ENCODE measurements at regions not wholly inside any gene's neighbourhood (a gene's known extent, or its start where the extent isn't known, plus 50 kb on each side); places are given as distances from the start of the nearest gene placed in this dataset.

DNA sequence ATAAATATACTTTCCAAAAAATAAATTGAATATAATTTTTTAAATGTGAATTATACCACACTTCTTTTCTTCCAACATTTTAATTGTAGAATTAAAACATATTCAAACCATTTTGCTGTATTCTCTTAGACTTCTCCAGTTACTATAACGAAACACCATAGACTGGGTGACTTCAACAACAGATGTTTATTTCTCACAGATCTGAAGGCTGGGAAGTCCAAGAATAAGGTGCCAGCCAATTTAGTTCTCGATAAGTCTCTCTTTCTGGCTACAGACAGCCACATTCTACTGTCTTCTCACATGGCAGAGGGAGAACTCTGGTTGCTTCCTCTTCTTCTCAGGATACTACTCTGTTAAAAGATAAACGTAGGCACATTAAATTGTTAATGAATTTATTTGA lies 155.8 kb upstream of the UGT8 start (continued):
- TF ChIP-seq, protein P1, sequence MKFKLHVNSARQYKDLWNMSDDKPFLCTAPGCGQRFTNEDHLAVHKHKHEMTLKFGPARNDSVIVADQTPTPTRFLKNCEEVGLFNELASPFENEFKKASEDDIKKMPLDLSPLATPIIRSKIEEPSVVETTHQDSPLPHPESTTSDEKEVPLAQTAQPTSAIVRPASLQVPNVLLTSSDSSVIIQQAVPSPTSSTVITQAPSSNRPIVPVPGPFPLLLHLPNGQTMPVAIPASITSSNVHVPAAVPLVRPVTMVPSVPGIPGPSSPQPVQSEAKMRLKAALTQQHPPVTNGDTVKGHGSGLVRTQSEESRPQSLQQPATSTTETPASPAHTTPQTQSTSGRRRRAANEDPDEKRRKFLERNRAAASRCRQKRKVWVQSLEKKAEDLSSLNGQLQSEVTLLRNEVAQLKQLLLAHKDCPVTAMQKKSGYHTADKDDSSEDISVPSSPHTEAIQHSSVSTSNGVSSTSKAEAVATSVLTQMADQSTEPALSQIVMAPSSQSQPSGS (IDR thresholded peaks at IDR 0.05; ENCODE audit: low read length), result no peak
- TF ChIP-seq CBX8 (IDR thresholded peaks at IDR 0.05; ENCODE audit: borderline replicate concordance, low read depth, low read length), result no peak
- TF ChIP-seq RBBP5 (IDR thresholded peaks at IDR 0.05; ENCODE audit: borderline replicate concordance, low read depth, low read length), result no peak
- no peak for TF ChIP-seq RFX5 (IDR thresholded peaks at IDR 0.05; ENCODE audit: borderline replicate concordance, low read depth, low read length)
- TF ChIP-seq JUND (IDR thresholded peaks at IDR 0.05; ENCODE audit: low read length), result no peak
- no peak for TF ChIP-seq CBX5 (IDR thresholded peaks at IDR 0.05; ENCODE audit: low read depth, low read length)

Measured in H1 (cell line).